Parathyroid adenoma (tissue), 2 donors: ENCODE measurements at regions not wholly inside any gene's neighbourhood (a gene's known extent, or its start where the extent isn't known, plus 50 kb on each side); places are given as distances from the start of the nearest gene placed in this dataset.

Experiments used
- H2AFZ ChIP-seq: fragments of 300-600 bp; sonication (generic); one replicate; pipeline ENCODE4 v1.7.0; 2017; ENCODE audit warnings: antibody characterized with exemption, mild to moderate bottlenecking
- H3K27ac ChIP-seq: fragments of 300-600 bp; sonication (generic); one replicate; pipeline ENCODE4 v1.7.0; 2017
- H3K27me3 ChIP-seq: fragments of 300-600 bp; sonication (generic); one replicate; pipeline ENCODE4 v1.7.0; 2017; ENCODE audit warnings: low read length; ENCODE audit not compliant: control insufficient read depth, insufficient read depth
- H3K36me3 ChIP-seq: fragments of 300-600 bp; sonication (generic); one replicate; pipeline ENCODE4 v1.7.0; 2017; ENCODE audit warnings: low read length; ENCODE audit not compliant: control insufficient read depth, insufficient read depth
- H3K4me1 ChIP-seq: fragments of 300-600 bp; sonication (generic); one replicate; pipeline ENCODE4 v1.7.0; 2017; ENCODE audit warnings: control low read depth
- H3K4me2 ChIP-seq: fragments of 300-600 bp; sonication (generic); one replicate; pipeline ENCODE4 v1.7.0; 2017; ENCODE audit warnings: low read length
- H3K4me3 ChIP-seq: fragments of 300-600 bp; sonication (generic); one replicate; pipeline ENCODE4 v1.7.0; 2017; ENCODE audit warnings: low read depth, low read length
- H3K79me2 ChIP-seq: fragments of 300-600 bp; sonication (generic); one replicate; pipeline ENCODE4 v1.7.0; 2017; ENCODE audit warnings: control low read depth
- H3K9ac ChIP-seq: fragments of 300-600 bp; sonication (generic); one replicate; pipeline ENCODE4 v1.7.0; 2017; ENCODE audit warnings: mild to moderate bottlenecking
- H3K9me3 ChIP-seq: fragments of 300-600 bp; sonication (generic); one replicate; pipeline ENCODE4 v1.7.0; 2017; ENCODE audit warnings: low read length; ENCODE audit not compliant: control insufficient read depth
- CTCF ChIP-seq: fragments of 300-600 bp; sonication (generic); IDR thresholded peaks from one replicate; pipeline ENCODE4 v1.7.0; 2017; ENCODE audit warnings: antibody characterized with exemption, mild to moderate bottlenecking
- donor health status: primary hyperparathyroidism.

DNA sequence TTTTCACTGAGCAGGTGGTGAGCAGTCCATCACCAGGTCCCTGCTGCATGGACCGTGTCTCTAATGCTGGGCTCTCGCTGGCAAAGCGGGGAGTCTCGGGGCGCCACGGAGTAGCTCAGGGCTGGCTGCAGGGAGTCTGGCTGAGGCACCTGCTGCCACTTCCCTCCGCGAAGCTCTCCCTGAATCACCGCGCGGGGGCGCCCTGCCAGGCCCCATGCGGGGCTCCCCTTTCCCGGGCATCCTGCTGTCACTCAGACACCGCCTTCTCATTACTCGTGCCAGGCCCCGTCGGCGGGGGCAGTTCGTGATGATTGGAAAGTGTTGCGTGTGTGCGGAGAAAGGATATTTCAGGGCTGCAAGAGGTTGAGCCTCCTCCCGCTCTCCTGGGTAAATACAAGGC, 335.8 kb downstream of the IRX2 start:
- Histone ChIP-seq H3K4me2 (no peak overlapping the region), H3K36me3 (no peaks in the 10 kb centered on the region), H3K4me3 (no peak overlapping the region), H3K9me3 (no peaks in the 10 kb centered on the region), H3K79me2 (no peaks in the 10 kb centered on the region), H3K4me1 (no peaks in the 10 kb centered on the region), H3K9ac (no peak overlapping the region), H3K27ac (no peak overlapping the region), H3K27me3 (no peaks in the 10 kb centered on the region), H2AFZ (no peak overlapping the region)
- no peak for TF ChIP-seq CTCF

DNA sequence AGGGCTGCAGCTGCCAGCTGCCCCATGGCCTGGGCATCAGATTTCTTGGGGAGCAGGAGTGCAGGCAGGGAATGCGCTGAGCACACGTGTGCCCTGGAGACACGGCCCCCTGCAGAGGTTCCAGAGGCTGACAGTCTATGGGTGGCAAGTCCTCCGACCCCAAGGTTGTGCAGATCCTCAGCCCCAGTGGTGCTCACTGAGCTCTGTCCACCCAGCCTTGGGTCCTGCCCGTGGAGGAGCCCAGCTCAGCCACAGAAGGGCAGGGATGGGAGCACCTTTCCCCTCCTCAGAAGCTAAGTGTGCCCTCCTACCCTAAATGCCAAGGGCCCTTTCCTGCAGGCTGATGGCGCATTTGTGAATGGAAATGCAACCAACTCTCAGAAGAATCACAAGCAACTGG, 341.0 kb downstream of the IRX2 start:
- no peaks in the 10 kb centered on the region for H3K79me2 ChIP-seq
- no peaks in the 10 kb centered on the region for H3K4me1 ChIP-seq

DNA sequence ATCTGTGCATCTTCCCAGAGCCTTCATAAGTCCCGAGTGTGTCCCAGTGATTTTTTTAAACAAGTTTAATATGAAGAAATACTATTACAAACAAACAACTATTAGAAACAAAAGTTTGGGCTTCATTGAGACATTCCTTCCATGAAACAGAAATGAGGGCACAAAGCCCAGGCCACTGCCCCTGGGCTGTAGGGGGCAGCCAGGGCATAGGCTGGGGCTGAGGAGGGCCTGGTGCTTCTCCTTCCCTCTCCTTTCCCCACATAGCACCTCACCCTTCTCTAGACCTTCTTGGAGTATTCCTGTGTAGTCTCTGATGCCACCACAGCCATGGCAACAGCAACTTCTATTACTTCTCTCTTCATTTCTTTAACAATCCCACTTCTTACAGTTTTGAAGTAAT, 348.2 kb downstream of the IRX2 start:
- TF ChIP-seq CTCF = no peak
- Histone ChIP-seq H3K36me3 (no peaks in the 10 kb centered on the region), H3K4me3 (no peak overlapping the region), H3K4me2 (no peak overlapping the region), H3K4me1 (no peaks in the 10 kb centered on the region), H3K27me3 (no peaks in the 10 kb centered on the region), H3K9me3 (no peaks in the 10 kb centered on the region), H3K79me2 (no peaks in the 10 kb centered on the region), H3K27ac (no peak overlapping the region), H2AFZ (no peak overlapping the region), H3K9ac (no peak overlapping the region)

More for the DNA sequence above, 341.0 kb downstream of the IRX2 start:
- Histone ChIP-seq H2AFZ (no peak overlapping the region), H3K27me3 (no peaks in the 10 kb centered on the region), H3K9ac (no peak overlapping the region), H3K27ac (no peak overlapping the region), H3K4me3 (no peak overlapping the region), H3K4me2 (no peak overlapping the region), H3K9me3 (no peaks in the 10 kb centered on the region), H3K36me3 (no peaks in the 10 kb centered on the region)
- no peak for TF ChIP-seq CTCF

DNA sequence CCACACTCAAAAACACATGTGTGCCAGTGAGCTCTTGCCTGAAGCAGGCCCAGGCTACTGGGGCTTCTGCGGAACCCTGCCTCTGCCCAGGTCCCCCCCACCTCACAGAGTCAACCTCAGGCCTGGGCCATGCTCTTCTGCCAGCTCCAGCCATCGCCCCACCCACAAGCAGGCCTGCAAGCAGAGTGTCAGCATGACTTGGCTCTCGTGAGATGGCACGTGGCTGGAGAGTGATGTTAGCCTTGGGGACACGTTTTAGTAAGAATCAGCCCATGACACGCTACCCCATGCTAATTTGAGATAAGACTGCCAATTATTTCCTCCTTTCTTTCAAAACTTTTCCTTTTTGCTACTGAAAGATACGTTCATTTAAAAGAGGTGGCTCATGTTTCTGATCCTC, 351.7 kb downstream of the IRX2 start:
- Histone ChIP-seq H3K4me3 (no peak overlapping the region), H3K9ac (no peak overlapping the region)

More for the DNA sequence above, 351.7 kb downstream of the IRX2 start:
- Histone ChIP-seq H3K9me3 (no peaks in the 10 kb centered on the region), H3K27me3 (no peaks in the 10 kb centered on the region), H3K4me2 (no peak overlapping the region), H3K36me3 (no peaks in the 10 kb centered on the region), H3K4me1 (no peaks in the 10 kb centered on the region), H3K27ac (no peak overlapping the region), H3K79me2 (no peaks in the 10 kb centered on the region), H2AFZ (no peak overlapping the region)
- no peak for TF ChIP-seq CTCF
